Lung microvascular endothelial cell (primary cell): ENCODE measurements at regions not wholly inside any gene's neighbourhood (a gene's known extent, or its start where the extent isn't known, plus 50 kb on each side); places are given as distances from the start of the nearest gene placed in this dataset.
A peak's percentile ranks its signal among the peaks of the same experiment; 100 is the strongest.

Source experiments
- DNase-seq, 2 donors: peaks; one replicate each; pipeline versions ENCODE4 v3.0.0 to v3.0.0-alpha.2; 2010; ENCODE audit warnings: low read depth in 2 of 2

DNA sequence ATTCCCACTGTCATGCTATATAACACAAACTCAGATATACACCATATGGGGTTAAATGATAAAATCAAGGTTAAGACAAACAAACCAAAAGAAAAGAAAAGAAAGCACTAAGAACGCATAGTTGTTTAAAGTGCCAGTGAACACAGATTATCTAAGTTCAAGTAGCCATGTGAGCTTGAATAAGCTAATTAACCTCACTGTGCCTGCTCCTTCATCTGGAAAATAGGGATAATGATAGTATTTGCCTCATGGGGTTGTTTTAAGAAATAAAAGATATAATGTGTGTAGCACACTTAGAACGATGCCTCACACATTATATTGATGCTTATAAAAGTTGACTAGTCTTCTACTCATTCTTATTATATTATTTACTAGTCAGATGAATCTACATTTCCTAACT lies 72.6 kb upstream of the IL12A start:
- no peak for DNase-seq

DNA sequence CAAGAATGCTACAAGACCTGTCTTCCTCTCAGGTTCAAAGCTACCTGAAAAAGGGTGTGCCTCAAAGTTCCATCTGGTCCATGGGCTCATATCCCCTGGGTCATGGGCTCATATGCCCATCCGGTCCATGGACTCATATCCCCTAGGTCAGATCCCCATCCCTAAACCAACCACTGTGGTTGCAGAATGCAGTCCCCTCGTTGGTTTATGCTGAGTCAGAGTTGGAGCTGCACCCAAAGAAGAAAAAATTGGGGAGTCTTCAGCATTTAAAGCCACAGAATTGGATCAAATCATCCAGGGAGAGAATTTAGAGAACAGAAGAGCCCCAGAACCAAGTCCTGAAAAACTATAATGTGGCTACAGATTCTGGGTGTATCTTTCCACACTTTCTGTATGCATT lies 71.5 kb upstream of the IL12A start:
- DNase-seq = no peak

DNA sequence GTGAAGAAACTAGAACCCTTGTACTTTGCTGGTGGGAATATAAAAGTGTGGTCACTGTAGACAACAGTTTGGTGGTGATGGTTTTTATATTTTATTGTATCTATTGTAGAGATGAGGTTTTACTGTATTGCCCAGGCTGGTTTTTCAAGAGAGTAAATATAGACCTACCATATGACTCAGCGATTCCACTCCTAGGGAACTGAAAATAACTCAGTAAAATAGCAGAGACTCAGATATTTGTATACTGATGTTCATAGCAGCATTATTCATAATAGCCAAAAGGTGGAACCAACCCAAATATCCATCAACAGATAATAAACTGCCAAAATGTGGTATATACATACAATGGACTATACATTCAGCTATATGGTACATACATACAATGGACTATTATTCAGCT lies 68.8 kb upstream of the IL12A start:
- DNase-seq = peak; percentile 40 to 47

GRCh38 chr3:159922193-159922840 lies 66.3 kb upstream of the IL12A start:
- no peak for DNase-seq

GRCh38 chr3:159922861-159923312 lies 65.7 kb upstream of the IL12A start:
- no peak for DNase-seq

DNA sequence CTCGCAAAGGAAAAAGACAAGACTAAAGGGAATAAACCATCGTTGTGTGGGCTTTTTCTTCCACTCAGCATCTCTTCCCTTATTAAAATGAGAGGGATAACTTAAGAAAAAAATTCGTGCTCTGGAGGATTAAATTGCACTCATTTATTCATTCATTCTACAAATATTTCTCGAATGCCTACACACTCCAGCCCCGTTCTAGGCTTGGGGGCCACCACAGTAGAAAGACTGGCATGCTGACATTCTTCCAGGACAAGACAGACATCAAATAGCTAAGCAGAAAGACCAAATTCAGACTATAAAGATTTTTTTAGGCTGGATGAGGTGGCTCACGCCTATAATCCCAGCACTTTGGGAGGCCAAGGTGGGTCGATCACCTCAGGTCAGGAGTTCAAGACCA lies 65.3 kb upstream of the IL12A start:
- DNase-seq = no peak

DNA sequence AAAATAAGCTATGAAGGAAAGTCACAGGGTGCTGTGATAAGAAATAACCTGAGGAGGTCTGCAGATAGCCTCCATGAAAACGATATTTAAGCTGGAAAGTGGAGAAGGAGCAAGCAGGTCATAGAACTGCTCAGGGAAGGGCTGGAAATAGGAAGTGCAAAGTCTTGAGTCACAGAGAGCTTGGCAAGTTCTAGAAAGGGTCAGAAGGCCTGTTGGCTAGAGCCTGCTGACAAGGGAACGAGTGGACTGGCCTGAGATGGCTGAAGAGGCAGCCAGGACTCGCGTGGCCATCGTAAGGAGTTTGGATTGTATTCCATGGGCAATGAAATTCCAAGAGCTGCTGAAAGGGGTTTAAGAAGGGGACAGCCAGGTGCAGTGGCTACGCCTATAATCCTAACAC lies 64.7 kb upstream of the IL12A start:
- peak in 1 of 2 donors; percentile 35 for DNase-seq

DNA sequence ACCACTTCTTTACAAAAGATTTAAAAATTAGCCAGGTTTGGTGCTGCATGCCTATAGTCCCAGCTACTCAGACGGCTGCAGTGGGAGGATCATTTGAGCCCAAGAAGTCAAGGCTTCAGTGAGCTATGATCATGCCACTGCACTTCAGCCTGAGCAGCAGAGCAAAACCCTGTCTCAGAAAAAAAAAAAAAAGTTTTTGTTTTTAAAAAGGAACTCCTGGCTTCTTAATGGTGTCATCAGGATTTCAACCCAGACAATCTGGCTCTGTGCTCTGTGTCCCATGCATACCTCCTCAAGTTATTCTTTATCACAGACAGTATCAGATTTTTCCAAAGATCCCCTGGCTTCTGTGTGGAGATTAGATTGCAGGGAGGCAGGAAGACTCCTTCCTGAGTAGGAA lies 64.2 kb upstream of the IL12A start:
- DNase-seq = no peak

GRCh38 chr3:159925248-159925647 lies 63.4 kb upstream of the IL12A start:
- DNase-seq = no peak

DNA sequence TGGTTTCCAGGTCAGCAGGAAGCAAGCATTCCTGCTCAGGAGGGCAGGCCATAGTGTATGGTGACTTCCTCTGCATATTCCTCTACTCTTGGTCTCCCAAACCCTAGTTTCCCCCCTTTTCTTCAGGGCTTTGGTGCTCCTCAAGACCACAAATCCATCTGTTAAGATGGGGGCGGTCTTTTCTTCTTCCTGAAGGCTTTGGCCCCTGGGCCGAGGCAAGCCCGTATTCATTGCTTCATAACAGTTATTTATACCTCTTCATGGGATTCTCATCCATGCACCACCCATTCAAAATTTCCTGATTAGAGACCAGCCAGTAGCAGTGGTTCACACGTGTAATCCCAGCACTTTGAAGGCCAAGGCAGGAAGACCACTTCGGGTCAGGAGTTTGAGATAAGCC lies 62.1 kb upstream of the IL12A start:
- peak in 1 of 2 donors; percentile 35 for DNase-seq

- peak in 1 of 2 donors; percentile 48 for DNase-seq
Measured at GRCh38 chr3:159928071-159928491, 60.6 kb upstream of the IL12A start.

DNA sequence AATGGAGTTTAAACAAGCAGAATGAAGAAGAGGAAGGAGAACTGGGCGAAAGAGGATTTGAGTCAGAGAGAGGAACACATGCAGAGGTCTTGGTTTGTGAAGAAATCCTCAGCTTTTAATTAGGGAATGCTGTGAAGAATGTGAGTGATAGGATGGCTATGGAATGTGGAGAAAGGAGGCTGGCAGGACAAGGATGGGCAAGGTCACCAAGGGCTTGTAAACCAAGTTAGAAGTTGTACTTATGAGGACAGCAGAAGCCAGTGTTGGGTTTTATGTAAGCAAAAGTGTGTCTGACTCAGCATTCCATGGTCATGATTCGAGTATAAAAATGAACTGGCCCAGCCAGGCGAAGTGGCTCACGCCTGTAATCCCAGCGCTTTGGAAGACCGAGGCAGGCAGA lies 60.0 kb upstream of the IL12A start:
- peak; percentile 13 to 81 for DNase-seq

DNA sequence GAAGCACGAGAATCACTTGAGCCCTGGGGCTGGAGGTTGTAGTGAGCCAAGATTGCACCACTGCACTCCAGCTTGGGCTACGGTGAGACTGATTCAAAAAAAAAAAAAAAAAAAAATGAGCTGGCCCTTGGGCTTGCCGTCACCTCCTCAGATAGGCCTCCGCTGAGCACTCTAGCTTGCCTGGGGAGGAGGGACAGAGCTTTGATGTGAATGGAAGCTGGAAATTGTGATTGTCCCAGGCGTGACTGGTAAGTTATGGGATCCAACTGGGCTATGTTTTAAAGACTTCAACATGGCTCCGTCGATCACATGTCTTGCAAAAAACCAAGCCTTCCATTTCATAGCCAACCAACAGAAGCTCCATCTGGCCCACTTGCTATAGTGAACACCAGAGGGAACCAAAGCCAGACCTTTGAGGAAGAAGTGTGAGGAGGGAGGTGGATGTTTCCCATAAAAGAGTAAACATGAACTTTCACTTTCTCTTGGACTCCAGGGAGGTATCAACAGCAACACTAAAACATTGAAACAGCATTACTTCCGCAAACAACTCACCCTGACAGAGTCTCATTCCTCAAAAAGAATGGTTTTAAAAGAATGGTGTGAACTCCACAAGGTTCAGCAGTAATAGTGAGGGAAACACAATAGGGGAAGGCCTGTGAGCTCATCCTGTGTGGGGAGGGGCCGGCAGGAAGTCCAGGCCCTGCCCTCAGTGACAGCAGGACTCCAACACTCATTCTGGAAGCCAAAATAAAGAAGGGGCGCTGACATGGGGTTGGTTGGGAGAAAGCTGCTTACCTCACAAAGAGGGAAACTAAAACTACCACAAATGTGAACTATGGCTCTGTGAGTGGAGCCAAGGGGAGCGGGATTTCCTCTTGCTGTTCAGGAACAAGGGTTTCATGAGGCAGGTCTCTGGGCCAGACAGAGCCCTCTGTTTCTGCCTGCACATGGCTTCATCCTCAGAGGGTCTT lies 59.2 kb upstream of the IL12A start:
- peak; percentile 90 to 97 for DNase-seq

DNA sequence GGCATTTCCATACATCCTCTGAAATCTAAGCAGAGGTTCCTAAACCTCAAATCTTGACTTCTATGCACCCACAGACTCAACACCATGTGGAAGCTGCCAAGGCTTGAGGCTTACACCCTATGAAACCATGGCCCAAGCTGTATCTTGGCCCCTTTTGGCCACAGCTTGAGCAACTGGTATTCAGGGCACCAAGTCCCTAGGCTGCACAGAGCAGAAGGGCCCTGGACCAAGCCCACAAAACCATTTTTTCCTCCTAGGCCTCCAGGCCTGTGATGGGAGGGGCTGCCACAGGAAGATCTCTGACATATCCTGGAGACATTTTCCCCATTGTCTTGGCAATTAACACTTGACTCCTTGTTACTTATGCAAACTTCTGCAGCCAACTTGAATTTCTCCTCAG lies 54.4 kb upstream of the IL12A start:
- no peak for DNase-seq

GRCh38 chr3:159936541-159936940 lies 52.1 kb upstream of the IL12A start:
- DNase-seq = no peak

DNA sequence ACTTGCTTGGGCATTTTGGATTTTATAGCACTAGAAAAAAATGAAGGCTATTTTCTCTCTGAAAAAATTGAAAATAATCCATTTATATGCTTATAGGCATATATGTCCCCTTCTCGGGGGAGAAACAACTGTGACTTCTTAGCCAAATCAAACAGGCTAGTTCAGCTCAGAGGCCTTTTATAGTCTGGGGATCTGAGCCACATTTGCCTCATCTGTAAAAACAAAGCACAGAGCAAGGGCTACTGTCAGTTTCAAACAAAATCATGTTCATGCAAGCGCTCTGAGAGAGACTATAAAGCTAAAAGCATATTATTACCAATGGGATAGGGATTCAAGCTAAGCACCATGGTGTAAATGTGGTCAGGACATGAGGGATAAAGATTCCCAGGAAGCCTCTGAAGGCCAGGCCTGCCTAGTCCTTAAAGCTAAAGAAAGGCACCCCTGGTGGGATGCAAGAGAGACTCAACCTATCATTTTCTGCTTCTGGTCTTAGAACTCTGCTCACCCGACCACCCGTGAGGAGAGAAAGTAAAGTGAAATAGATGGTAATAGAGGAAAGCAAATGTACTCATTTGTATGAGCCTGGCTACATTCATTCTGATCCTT lies 51.0 kb upstream of the IL12A start:
- peak in 1 of 2 donors; percentile 68 for DNase-seq

- peak in 1 of 2 donors; percentile 88 for DNase-seq
Measured at GRCh38 chr3:159938714-159939113, 49.9 kb upstream of the IL12A start.
